Fibroblast of lung (primary cell): ENCODE measurements at regions not wholly inside any gene's neighbourhood (a gene's known extent, or its start where the extent isn't known, plus 50 kb on each side); places are given as distances from the start of the nearest gene placed in this dataset.

Experiments
- EZH2 ChIP-seq: IDR thresholded peaks from 2 replicates; pipeline ENCODE4 v1.5.1; 2012; ENCODE audit warnings: low read length, control low read depth, mild to moderate bottlenecking; ENCODE audit errors: missing control alignments
- TF ChIP-seq, protein P1 (sequence below), 2 donors: IDR thresholded peaks in 1 of 2; conservative IDR thresholded peaks in 1 of 2; 1 replicate in 1 of 2; 2 replicates in 1 of 2; pipeline ENCODE4 v1.5.1; 2011 to 2012; ENCODE audit warnings: low read length in 2 of 2, control low read depth in 1 of 2, inconsistent platforms in 1 of 2, low read depth in 1 of 2, mild to moderate bottlenecking in 1 of 2

DNA sequence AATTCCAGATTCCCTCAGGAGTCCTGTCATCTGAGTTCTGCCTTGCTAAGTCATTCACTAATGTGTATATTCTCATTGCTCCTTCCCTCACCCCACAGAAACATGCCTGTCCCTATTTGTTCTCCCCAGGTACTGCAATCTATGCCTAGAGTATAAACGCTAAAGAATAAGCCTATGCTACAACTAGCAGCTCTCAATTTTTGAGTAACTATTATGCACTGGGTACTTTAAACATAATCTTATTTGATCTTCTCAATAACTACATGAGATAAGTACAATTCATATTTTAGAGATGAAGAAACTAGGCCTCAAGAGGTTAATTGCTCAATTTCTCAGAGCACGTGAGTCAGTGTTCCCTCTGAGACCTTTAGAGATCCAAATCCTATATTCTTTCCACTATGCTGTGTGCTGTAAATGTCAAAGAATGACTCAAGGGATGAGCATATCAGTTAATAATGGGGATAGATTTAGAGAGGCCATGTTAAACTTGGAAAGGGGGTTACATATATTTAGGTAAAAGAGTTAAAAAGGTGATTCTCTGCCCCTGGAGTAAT, 423.8 kb upstream of the ADGRB3 start:
- TF ChIP-seq, protein P1, sequence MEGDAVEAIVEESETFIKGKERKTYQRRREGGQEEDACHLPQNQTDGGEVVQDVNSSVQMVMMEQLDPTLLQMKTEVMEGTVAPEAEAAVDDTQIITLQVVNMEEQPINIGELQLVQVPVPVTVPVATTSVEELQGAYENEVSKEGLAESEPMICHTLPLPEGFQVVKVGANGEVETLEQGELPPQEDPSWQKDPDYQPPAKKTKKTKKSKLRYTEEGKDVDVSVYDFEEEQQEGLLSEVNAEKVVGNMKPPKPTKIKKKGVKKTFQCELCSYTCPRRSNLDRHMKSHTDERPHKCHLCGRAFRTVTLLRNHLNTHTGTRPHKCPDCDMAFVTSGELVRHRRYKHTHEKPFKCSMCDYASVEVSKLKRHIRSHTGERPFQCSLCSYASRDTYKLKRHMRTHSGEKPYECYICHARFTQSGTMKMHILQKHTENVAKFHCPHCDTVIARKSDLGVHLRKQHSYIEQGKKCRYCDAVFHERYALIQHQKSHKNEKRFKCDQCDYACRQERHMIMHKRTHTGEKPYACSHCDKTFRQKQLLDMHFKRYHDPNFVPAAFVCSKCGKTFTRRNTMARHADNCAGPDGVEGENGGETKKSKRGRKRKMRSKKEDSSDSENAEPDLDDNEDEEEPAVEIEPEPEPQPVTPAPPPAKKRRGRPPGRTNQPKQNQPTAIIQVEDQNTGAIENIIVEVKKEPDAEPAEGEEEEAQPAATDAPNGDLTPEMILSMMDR (conservative IDR thresholded peaks at IDR 0.05 in 1 of 2, IDR thresholded peaks at IDR 0.05 in 1 of 2; ENCODE audit: low read depth in 1 of 2, low read length in 2 of 2) = no peak
- TF ChIP-seq EZH2 = no peak
